ENCODE measurements at regions not wholly inside any gene's neighbourhood (a gene's known extent, or its start where the extent isn't known, plus 50 kb on each side); places are given as distances from the start of the nearest gene placed in this dataset.

- in situ Hi-C loops (cut with MboI; ENCODE audit: low pct_unique_long_range_greater_than_20kb, low sequenced_read_pairs), result no loop called here
These were observed 312.1 kb downstream of the PPP1R2C start for GRCh38 chrX:42465821-42466220.

GRCh38 chrX:42463706-42464490, 314.1 kb downstream of the PPP1R2C start:
- DNase-seq, result no peak
- in situ Hi-C loops (cut with MboI; ENCODE audit: low pct_unique_long_range_greater_than_20kb, low sequenced_read_pairs), result no loop called here

More at GRCh38 chrX:42465821-42466220, 312.1 kb downstream of the PPP1R2C start:
- DNase-seq, result no peak

- in situ Hi-C loops (cut with MboI; ENCODE audit: low pct_unique_long_range_greater_than_20kb, low sequenced_read_pairs), result no loop called here
- DNase-seq, result no peak
These were observed 315.0 kb downstream of the PPP1R2C start for GRCh38 chrX:42462917-42463316.

GRCh38 chrX:42460706-42461105, 317.3 kb downstream of the PPP1R2C start:
- in situ Hi-C loops (cut with MboI; ENCODE audit: low pct_unique_long_range_greater_than_20kb, low sequenced_read_pairs), result no loop called here
- DNase-seq, result no peak

GRCh38 chrX:42459735-42460134, 318.2 kb downstream of the PPP1R2C start:
- DNase-seq, result no peak
- in situ Hi-C loops (cut with MboI; ENCODE audit: low pct_unique_long_range_greater_than_20kb, low sequenced_read_pairs), result no loop called here

- in situ Hi-C loops (cut with MboI; ENCODE audit: low pct_unique_long_range_greater_than_20kb, low sequenced_read_pairs), result no loop called here
- no peak for DNase-seq
These were observed 321.7 kb downstream of the PPP1R2C start for GRCh38 chrX:42456176-42456700.

- no peak for DNase-seq
These were observed 327.7 kb downstream of the PPP1R2C start for GRCh38 chrX:42450228-42450627.

GRCh38 chrX:42443267-42443666, 334.7 kb downstream of the PPP1R2C start:
- in situ Hi-C loops (cut with MboI; ENCODE audit: low pct_unique_long_range_greater_than_20kb, low sequenced_read_pairs), result no loop called here
- no peak for DNase-seq

More at GRCh38 chrX:42450228-42450627, 327.7 kb downstream of the PPP1R2C start:
- in situ Hi-C loops (cut with MboI; ENCODE audit: low pct_unique_long_range_greater_than_20kb, low sequenced_read_pairs), result no loop called here

- DNase-seq, result no peak
- in situ Hi-C loops (cut with MboI; ENCODE audit: low pct_unique_long_range_greater_than_20kb, low sequenced_read_pairs), result no loop called here
These were observed 335.2 kb downstream of the PPP1R2C start for GRCh38 chrX:42442745-42443144.

- DNase-seq, result no peak
- in situ Hi-C loops (cut with MboI; ENCODE audit: low pct_unique_long_range_greater_than_20kb, low sequenced_read_pairs), result no loop called here
These were observed 340.8 kb downstream of the PPP1R2C start for GRCh38 chrX:42437211-42437610.

- in situ Hi-C loops (cut with MboI; ENCODE audit: low pct_unique_long_range_greater_than_20kb, low sequenced_read_pairs), result no loop called here
- DNase-seq, result no peak
These were observed 343.4 kb downstream of the PPP1R2C start for GRCh38 chrX:42434458-42435166.

GRCh38 chrX:42432552-42432951, 345.4 kb downstream of the PPP1R2C start:
- in situ Hi-C loops (cut with MboI; ENCODE audit: low pct_unique_long_range_greater_than_20kb, low sequenced_read_pairs), result no loop called here
- DNase-seq, result no peak

- in situ Hi-C loops (cut with MboI; ENCODE audit: low pct_unique_long_range_greater_than_20kb, low sequenced_read_pairs), result no loop called here
- DNase-seq, result no peak
These were observed 355.0 kb downstream of the PPP1R2C start for GRCh38 chrX:42422961-42423360.

- no peak for DNase-seq
- in situ Hi-C loops (cut with MboI; ENCODE audit: low pct_unique_long_range_greater_than_20kb, low sequenced_read_pairs), result no loop called here
These were observed 357.5 kb downstream of the PPP1R2C start for GRCh38 chrX:42420426-42420825.

- no peak for DNase-seq
- in situ Hi-C loops (cut with MboI; ENCODE audit: low pct_unique_long_range_greater_than_20kb, low sequenced_read_pairs), result no loop called here
These were observed 362.3 kb downstream of the PPP1R2C start for GRCh38 chrX:42415636-42416035.

- in situ Hi-C loops (cut with MboI; ENCODE audit: low pct_unique_long_range_greater_than_20kb, low sequenced_read_pairs), result no loop called here
- DNase-seq, result no peak
These were observed 363.9 kb downstream of the PPP1R2C start for GRCh38 chrX:42414057-42414456.

- in situ Hi-C loops (cut with MboI; ENCODE audit: low pct_unique_long_range_greater_than_20kb, low sequenced_read_pairs), result no loop called here
These were observed 378.3 kb downstream of the PPP1R2C start for GRCh38 chrX:42399632-42400024.

GRCh38 chrX:42398967-42399631, 378.9 kb downstream of the PPP1R2C start:
- peak; percentile 4 for DNase-seq
- in situ Hi-C loops (cut with MboI; ENCODE audit: low pct_unique_long_range_greater_than_20kb, low sequenced_read_pairs), result no loop called here

More at GRCh38 chrX:42399632-42400024, 378.3 kb downstream of the PPP1R2C start:
- DNase-seq, result peak; percentile 15

GRCh38 chrX:42396136-42396535, 381.8 kb downstream of the PPP1R2C start:
- in situ Hi-C loops (cut with MboI; ENCODE audit: low pct_unique_long_range_greater_than_20kb, low sequenced_read_pairs), result no loop called here
- DNase-seq, result no peak

- in situ Hi-C loops (cut with MboI; ENCODE audit: low pct_unique_long_range_greater_than_20kb, low sequenced_read_pairs), result no loop called here
- no peak for DNase-seq
These were observed 385.1 kb downstream of the PPP1R2C start for GRCh38 chrX:42392846-42393245.

All from KBM-7 (cell line).